ENCODE measurements at regions not wholly inside any gene's neighbourhood (a gene's known extent, or its start where the extent isn't known, plus 50 kb on each side); places are given as distances from the start of the nearest gene placed in this dataset.

- peak; percentile 71 for DNase-seq
Measured at GRCh38 chr15:70488002-70488605, 275.3 kb downstream of the UACA start.

- no peak for DNase-seq
Measured at GRCh38 chr15:70487387-70487740, 276.0 kb downstream of the UACA start.

DNA sequence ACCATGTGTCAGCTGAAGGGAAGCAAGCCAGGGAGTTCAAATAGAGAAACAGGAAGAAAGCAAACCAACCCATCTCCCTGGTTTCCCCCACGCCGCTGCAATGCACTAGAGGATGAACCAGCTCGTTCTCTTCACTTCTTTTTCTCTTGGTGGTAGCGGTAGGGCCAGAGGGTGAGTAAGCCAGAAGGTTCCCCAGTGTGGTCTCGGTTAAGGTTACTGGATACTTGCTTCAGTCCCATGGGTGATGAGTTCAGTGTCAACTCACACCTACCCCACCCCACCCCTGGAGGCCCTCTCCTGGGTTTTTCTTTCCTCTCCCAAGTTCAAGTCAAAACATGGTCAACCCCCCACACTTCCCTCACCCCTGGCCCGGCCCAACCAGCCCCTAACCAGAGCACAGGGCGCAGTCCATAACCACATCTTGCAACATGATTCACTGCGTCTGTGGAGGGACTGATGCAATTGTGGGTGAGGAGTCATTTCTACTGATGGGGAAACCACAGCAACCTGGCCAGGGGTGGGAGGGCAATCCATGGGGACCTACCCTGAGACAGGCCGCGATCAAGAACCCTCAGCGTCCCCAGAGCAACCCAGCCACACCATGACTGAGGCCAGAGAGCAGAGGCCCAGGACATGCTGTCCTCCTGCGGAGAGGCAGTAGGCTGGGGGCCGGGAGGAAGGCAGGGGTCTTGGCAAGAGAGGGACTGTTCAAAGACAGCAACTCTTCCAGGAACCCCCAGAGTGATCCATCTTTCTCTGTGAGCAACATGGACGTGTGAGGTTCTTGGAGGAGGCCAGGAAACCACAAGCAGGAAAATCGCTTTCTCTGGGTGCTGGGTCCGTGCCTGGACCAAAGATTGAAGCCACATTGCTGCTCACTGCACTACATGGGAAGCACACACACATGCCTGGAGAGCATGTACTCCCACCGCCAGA lies 276.6 kb downstream of the UACA start:
- DNase-seq: peak; percentile 77

DNA sequence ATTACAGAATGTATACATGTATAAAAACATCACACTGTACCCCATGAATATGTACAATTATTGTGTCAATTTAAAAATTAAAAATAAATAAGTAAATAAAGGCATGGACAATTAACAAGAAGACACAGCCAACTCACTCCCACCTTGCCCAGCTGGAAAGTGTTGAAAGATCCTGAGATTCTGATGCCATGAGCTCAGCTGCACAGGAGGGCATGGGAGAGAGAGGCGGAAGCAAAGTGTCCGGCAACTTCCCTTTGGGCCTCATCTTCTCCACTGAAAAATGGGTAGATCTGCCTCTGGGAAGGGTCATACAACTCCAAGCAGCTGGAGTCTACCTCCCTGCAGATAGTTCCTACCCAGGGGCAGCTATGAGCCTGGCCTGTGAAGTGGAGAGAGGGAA lies 277.3 kb downstream of the UACA start:
- DNase-seq: no peak

- DNase-seq: no peak
Measured at GRCh38 chr15:70484993-70485392, 278.4 kb downstream of the UACA start.

DNA sequence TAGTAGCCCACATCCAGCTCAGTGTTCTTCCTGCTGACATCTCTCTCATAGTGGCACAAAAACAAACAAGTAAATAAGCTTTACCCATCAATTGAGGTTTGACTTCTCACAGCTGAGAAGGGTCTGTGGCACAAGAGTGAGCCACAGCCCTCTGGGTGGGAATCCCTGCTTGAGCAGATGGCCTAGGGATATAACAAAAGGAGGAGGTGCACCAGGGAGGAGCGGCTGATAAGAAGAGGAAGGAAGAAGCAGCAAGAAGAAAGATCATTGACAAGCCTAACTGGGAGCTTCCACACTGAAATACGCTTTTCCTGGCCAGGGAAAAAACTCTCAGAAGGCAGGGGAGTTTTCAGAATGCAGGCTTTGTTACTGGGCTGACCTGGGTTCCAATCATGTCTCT lies 279.8 kb downstream of the UACA start:
- DNase-seq: no peak

- peak; percentile 46 for DNase-seq
Measured at GRCh38 chr15:70480196-70480856, 283.0 kb downstream of the UACA start.

- DNase-seq: no peak
Measured at GRCh38 chr15:70479785-70480184, 283.6 kb downstream of the UACA start.

DNA sequence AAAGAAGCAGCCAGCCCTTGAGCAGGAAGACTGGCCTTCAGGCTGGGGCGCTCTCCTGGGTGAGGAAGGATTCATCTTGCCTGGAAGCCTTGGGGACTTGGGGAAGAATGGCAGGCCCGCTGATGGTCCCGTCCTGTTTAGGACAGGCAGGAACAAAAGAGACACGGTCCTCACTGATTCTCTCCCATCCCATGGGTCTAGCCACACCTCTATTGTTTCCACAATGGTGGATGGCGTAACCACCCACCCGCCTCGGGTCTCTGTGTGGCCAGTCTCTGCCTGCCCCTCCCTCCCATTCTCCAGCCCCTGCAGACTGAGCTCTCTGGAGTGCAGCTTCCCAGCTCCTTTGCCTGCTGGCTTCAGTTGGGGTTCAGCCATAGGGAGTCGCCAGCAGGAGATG lies 284.3 kb downstream of the UACA start:
- DNase-seq: no peak

DNA sequence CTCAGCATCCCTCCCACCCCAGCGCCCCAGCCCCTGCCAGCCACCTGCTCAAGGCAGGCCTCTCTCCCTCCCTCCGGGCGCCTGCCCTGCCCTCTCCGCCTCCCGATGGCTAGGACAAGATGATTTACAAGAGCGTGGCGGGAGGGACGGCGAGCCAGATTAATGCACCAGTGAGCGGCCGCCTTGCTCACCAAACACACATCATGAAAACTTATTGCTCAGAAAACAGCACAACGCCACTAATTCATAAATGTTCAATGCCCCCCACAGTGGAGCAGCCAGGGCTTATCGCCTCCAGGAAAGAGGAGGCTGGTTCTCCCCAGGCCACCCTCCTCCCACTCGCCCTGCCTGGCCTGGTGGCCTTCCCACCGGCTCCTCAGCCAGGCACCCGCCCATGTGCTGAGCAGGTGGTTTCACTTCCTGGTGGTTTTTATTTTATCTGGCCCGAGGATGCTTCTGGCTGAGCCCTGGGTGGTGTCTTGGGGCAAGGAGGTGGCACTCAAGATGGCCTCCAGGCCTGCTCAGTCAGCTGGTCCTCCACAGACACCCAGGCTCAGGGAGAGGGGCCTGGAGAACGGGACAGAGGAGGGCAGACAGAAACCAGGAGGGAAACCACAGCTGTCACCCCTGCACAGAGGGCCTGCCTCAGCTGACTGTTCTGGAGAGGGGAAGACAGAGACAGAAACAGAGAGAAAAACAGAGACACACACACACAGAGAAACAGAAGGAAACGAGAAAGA lies 284.9 kb downstream of the UACA start:
- DNase-seq: peak; percentile 43

- no peak for DNase-seq
Measured at GRCh38 chr15:70477750-70478250, 285.6 kb downstream of the UACA start.

- no peak for DNase-seq
Measured at GRCh38 chr15:70476441-70476840, 286.9 kb downstream of the UACA start.

- DNase-seq: no peak
Measured at GRCh38 chr15:70475921-70476320, 287.4 kb downstream of the UACA start.

DNA sequence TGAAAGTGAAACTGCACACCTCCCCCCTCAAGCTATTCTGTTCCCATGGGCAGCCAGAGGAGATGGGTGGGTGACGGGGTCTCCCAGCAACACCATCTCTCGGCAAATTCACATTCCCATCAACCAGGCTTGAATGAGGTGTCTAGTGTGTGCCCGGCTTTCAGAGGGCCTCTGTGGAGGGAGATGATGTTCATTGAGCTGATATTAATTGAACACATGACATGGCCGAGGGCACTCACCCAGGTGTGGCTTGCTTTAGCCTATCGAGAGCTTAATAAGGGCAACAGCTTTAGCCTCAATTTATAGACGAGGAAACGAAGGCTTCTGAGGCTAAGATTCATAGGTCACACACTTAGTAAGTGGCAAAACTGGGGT lies 288.0 kb downstream of the UACA start:
- DNase-seq: no peak

GRCh38 chr15:70474471-70475406 lies 288.6 kb downstream of the UACA start:
- DNase-seq: peak; percentile 36

DNA sequence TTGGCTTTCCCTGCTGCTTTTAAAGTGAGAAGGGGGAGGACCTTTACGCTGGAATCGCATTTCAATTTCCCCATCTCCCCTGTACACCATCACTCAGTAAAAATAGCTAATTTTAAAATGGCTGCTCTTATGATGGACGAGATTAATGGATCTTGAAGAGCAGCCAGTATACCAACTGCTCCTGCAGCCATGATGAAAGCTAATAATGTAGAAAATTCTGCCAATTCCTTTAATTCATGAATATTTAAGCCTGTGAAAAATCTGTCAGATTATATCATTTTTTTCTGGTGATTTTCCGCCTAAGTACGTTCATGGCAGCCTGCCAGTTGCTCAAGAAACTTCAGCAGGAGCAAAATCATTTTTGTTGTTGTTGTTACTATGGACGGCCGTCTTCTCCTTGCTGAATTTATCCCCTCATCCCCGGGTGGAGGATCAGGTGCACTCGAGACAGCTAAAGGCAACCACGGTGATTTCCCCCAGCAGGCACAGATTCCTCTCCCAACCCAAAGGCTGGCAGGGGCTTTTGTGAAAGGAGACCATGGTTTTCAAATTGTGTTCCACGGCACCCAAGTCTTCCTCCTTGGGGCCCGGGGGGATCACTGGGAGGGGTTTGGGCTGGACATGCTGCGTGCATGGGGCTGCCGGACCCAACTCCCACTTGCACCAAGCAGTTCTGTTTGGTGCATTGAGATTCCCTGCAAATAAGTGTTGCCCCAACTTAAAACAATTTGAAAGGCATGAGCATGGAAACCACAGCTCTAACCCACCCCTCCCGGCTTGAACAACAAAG lies 289.6 kb downstream of the UACA start:
- no peak for DNase-seq

DNA sequence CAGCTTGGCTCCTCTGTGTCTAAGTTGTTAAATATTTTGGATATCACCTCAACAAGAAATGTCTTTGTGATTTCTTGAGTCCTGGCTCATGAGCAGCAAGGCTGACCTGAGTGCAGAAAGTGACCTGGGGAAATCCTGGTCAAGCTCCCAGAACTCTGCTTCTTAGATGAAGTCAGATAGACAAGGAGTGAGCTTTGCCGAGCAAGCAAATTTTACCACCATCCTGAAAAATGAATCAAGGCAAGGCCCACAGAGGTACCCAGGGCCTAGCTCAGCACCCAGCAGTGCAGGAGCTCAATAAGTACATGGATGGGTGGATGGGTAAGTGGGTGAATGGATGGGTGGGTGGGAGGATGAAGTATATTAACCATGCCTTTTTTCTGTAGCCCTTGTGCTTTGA lies 291.8 kb downstream of the UACA start:
- no peak for DNase-seq

DNA sequence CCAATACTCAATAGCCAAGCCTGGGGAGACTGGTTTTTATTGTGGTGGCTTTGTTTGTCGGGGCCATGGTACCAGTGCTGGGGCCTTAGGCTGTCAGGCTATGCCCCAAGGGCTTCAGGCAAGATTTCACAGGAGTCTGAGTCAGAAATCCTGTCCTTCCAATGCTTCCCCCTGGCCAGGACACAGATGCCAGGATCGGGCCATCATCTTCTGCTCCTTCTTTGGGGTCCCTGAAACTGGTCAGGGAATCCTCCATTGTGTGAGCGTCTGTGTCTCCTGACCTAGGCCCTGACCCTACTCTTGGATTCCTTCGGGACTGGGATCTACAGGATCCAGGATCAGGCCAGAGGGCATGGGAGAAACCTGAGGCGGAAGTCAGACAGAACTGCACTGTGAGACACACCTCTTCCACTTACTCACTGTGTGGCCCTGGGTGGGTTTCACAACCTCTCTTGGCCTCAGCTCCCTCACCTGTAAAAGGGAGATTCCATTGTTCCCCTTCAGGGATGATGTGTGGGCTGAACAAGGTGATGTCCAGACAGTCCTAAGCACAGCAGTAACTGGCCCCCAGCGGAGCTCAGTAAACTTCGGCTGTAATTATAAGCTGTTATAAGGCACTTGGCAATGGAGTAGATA lies 292.7 kb downstream of the UACA start:
- no peak for DNase-seq

GRCh38 chr15:70469651-70470555 lies 293.5 kb downstream of the UACA start:
- DNase-seq: no peak

Measured in CD4-positive, alpha-beta T cell treated with Interferon gamma for 1 hour (primary cell).